ENCODE measurements at regions not wholly inside any gene's neighbourhood (a gene's known extent, or its start where the extent isn't known, plus 50 kb on each side); places are given as distances from the start of the nearest gene placed in this dataset.

DNA sequence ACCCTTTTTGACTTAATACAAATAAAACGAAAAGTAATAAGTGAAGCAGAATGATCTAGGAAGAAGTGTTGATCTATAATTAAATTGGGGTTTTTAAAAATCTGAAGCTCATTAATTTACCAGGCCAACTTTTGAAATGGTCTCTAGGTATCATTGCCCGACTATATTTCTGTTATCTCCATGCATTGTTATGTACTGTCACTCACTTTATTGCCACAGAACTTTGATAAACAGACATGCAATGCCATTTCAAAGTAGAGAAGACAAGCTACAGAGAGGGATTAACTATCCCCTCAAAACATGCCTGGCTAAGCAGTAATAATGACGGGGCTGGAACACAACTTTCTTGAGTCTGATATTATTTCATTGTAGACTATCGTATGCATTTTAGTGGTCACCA, 147.6 kb upstream of the ITGA4 start:
- H3K9ac ChIP-seq (ENCODE audit: low read depth in 1 of 2, low read length in 2 of 2): peak overlapping the region in 1 of 2 donors; percentile 29
- peaks cover 0 to 4% (median 0%) of the 10 kb centered on the region in 4 donors for H3K4me1 ChIP-seq (ENCODE audit: control insufficient read depth in 4 of 4, insufficient read depth in 4 of 4, low read length in 3 of 4)
- no peaks in the 10 kb centered on the region for H3K27me3 ChIP-seq (ENCODE audit: control insufficient read depth in 4 of 4, insufficient read depth in 4 of 4, low read length in 3 of 4)
- peak overlapping the region in 1 of 2 donors; percentile 46 for H3K27ac ChIP-seq (ENCODE audit: low read depth in 1 of 2, low read length in 2 of 2)
- no peaks in the 10 kb centered on the region for H3K9me3 ChIP-seq (ENCODE audit: control insufficient read depth in 4 of 4, low read length in 3 of 4)
- no peak overlapping the region for H3K4me3 ChIP-seq (ENCODE audit: low read depth in 1 of 3, low read length in 3 of 3)
- no peaks in the 10 kb centered on the region for H3K36me3 ChIP-seq (ENCODE audit: control insufficient read depth in 4 of 4, insufficient read depth in 3 of 4, low read depth in 1 of 4, low read length in 3 of 4)
- WGBS: 68% methylated on average over 4 of the region's 4 CpGs
- no peak for DNase-seq (ENCODE audit: low spot score)
- TF ChIP-seq RAD21 (IDR thresholded peaks at IDR 0.05): no peak
- TF ChIP-seq YY1 (IDR thresholded peaks at IDR 0.05): no peak
- TF ChIP-seq, protein P1, sequence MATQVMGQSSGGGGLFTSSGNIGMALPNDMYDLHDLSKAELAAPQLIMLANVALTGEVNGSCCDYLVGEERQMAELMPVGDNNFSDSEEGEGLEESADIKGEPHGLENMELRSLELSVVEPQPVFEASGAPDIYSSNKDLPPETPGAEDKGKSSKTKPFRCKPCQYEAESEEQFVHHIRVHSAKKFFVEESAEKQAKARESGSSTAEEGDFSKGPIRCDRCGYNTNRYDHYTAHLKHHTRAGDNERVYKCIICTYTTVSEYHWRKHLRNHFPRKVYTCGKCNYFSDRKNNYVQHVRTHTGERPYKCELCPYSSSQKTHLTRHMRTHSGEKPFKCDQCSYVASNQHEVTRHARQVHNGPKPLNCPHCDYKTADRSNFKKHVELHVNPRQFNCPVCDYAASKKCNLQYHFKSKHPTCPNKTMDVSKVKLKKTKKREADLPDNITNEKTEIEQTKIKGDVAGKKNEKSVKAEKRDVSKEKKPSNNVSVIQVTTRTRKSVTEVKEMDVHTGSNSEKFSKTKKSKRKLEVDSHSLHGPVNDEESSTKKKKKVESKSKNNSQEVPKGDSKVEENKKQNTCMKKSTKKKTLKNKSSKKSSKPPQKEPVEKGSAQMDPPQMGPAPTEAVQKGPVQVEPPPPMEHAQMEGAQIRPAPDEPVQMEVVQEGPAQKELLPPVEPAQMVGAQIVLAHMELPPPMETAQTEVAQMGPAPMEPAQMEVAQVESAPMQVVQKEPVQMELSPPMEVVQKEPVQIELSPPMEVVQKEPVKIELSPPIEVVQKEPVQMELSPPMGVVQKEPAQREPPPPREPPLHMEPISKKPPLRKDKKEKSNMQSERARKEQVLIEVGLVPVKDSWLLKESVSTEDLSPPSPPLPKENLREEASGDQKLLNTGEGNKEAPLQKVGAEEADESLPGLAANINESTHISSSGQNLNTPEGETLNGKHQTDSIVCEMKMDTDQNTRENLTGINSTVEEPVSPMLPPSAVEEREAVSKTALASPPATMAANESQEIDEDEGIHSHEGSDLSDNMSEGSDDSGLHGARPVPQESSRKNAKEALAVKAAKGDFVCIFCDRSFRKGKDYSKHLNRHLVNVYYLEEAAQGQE (IDR thresholded peaks at IDR 0.05): no peak
- TF ChIP-seq, protein P2, sequence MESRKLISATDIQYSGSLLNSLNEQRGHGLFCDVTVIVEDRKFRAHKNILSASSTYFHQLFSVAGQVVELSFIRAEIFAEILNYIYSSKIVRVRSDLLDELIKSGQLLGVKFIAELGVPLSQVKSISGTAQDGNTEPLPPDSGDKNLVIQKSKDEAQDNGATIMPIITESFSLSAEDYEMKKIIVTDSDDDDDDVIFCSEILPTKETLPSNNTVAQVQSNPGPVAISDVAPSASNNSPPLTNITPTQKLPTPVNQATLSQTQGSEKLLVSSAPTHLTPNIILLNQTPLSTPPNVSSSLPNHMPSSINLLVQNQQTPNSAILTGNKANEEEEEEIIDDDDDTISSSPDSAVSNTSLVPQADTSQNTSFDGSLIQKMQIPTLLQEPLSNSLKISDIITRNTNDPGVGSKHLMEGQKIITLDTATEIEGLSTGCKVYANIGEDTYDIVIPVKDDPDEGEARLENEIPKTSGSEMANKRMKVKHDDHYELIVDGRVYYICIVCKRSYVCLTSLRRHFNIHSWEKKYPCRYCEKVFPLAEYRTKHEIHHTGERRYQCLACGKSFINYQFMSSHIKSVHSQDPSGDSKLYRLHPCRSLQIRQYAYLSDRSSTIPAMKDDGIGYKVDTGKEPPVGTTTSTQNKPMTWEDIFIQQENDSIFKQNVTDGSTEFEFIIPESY (IDR thresholded peaks at IDR 0.05): no peak
- no peak for TF ChIP-seq SP1 (IDR thresholded peaks at IDR 0.05)
- no peak for TF ChIP-seq NR2F2 (IDR thresholded peaks at IDR 0.05)
- TF ChIP-seq JUND (IDR thresholded peaks at IDR 0.05): no peak
- TF ChIP-seq FOXA2 (IDR thresholded peaks at IDR 0.05): no peak
- no peak for TF ChIP-seq EGR1 (IDR thresholded peaks at IDR 0.05; ENCODE audit: low read depth in 2 of 2)
- TF ChIP-seq, protein P3, sequence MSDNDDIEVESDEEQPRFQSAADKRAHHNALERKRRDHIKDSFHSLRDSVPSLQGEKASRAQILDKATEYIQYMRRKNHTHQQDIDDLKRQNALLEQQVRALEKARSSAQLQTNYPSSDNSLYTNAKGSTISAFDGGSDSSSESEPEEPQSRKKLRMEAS (IDR thresholded peaks at IDR 0.05): no peak
- TF ChIP-seq, protein P4, sequence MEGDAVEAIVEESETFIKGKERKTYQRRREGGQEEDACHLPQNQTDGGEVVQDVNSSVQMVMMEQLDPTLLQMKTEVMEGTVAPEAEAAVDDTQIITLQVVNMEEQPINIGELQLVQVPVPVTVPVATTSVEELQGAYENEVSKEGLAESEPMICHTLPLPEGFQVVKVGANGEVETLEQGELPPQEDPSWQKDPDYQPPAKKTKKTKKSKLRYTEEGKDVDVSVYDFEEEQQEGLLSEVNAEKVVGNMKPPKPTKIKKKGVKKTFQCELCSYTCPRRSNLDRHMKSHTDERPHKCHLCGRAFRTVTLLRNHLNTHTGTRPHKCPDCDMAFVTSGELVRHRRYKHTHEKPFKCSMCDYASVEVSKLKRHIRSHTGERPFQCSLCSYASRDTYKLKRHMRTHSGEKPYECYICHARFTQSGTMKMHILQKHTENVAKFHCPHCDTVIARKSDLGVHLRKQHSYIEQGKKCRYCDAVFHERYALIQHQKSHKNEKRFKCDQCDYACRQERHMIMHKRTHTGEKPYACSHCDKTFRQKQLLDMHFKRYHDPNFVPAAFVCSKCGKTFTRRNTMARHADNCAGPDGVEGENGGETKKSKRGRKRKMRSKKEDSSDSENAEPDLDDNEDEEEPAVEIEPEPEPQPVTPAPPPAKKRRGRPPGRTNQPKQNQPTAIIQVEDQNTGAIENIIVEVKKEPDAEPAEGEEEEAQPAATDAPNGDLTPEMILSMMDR (IDR thresholded peaks at IDR 0.05; ENCODE audit: low read depth, low read length, missing input control): no peak
- TF ChIP-seq HNF4A (conservative IDR thresholded peaks at IDR 0.05): no peak

DNA sequence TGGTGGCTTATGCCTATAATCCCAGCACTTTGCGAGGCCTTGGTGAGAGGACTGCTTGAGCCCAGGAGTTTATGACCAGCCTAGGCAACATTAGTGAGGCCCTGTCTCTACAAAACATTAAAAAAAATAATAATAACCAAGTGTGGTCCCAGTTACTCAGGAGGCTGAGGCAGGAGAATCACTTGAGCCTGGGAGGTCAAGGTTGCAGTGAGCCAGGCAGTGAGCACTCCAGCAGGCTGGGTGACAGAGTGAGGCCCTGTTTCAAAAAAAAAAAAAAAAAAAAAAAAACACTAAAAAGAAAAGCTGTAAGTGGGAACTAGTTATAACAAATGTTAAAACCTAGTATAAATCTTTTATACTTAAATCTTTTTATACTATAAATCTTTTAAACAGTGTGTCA, 146.2 kb upstream of the ITGA4 start:
- Histone ChIP-seq H3K4me3 (ENCODE audit: low read depth in 1 of 3, low read length in 3 of 3) (no peak overlapping the region), H3K4me1 (ENCODE audit: control insufficient read depth in 4 of 4, insufficient read depth in 4 of 4, low read length in 3 of 4) (no peaks in the 10 kb centered on the region), H3K27ac (ENCODE audit: low read depth in 1 of 2, low read length in 2 of 2) (no peak overlapping the region), H3K36me3 (ENCODE audit: control insufficient read depth in 4 of 4, insufficient read depth in 3 of 4, low read depth in 1 of 4, low read length in 3 of 4) (no peaks in the 10 kb centered on the region), H3K27me3 (ENCODE audit: control insufficient read depth in 4 of 4, insufficient read depth in 4 of 4, low read length in 3 of 4) (no peaks in the 10 kb centered on the region), H3K9ac (ENCODE audit: low read depth in 1 of 2, low read length in 2 of 2) (no peak overlapping the region), H3K9me3 (ENCODE audit: control insufficient read depth in 4 of 4, low read length in 3 of 4) (no peaks in the 10 kb centered on the region)
- DNase-seq (ENCODE audit: low spot score): no peak
- 94% methylated on average over 1 of the region's 1 CpG for WGBS
- TF ChIP-seq, protein P5, sequence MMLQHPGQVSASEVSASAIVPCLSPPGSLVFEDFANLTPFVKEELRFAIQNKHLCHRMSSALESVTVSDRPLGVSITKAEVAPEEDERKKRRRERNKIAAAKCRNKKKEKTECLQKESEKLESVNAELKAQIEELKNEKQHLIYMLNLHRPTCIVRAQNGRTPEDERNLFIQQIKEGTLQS (IDR thresholded peaks at IDR 0.05): no peak
- TF ChIP-seq EGR1 (IDR thresholded peaks at IDR 0.05; ENCODE audit: low read depth in 2 of 2) (no peak), GABPA (IDR thresholded peaks at IDR 0.05 in 1 of 2, conservative IDR thresholded peaks at IDR 0.05 in 1 of 2) (no peak), TAF1 (conservative IDR thresholded peaks at IDR 0.05) (no peak), RAD21 (IDR thresholded peaks at IDR 0.05) (no peak), YY1 (IDR thresholded peaks at IDR 0.05) (no peak), RXRA (IDR thresholded peaks at IDR 0.05) (no peak), FOXA2 (IDR thresholded peaks at IDR 0.05) (no peak), SP1 (IDR thresholded peaks at IDR 0.05) (no peak), JUND (IDR thresholded peaks at IDR 0.05) (no peak), FOXA1 (IDR thresholded peaks at IDR 0.05) (no peak), HNF4G (IDR thresholded peaks at IDR 0.05) (no peak), HNF4A (conservative IDR thresholded peaks at IDR 0.05) (no peak), NR2F2 (IDR thresholded peaks at IDR 0.05) (no peak)
- TF ChIP-seq, protein P3 (IDR thresholded peaks at IDR 0.05): no peak
- TF ChIP-seq, protein P2 (IDR thresholded peaks at IDR 0.05): no peak
- TF ChIP-seq, protein P1 (IDR thresholded peaks at IDR 0.05): no peak
